T1000 (cell line): ENCODE measurements at regions not wholly inside any gene's neighbourhood (a gene's known extent, or its start where the extent isn't known, plus 50 kb on each side); places are given as distances from the start of the nearest gene placed in this dataset.
"Not testable (repeated sequence)": the region's sequence is repeated elsewhere in the genome, so short reads cannot be mapped to it uniquely, and the experiment has no call there.

Experiments used
- DNase-seq: peaks from one replicate; lab custom pipeline; 2025; ENCODE audit warnings: mixed read lengths; lab: John Stamatoyannopoulos, UW

DNA sequence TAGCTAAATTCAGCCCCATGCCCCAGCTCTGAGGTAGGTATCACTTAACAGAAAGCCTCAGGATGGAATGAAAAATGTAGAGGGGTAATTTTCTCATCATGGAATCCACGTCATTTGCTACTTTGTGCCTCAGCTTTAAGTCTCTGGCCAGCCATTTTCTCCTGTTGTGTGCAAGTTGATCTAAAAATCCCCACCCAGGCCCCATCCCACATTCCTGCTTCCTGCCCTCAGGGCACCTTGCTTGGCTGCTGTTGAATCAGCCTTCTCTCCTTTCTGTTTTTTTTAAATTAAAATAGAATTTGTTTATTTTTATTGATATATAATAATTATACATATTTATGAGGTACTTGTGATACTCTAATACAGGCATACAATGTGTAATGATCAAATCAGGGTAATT lies 179.9 kb upstream of the TSHZ3 start:
- DNase-seq: no peak

DNA sequence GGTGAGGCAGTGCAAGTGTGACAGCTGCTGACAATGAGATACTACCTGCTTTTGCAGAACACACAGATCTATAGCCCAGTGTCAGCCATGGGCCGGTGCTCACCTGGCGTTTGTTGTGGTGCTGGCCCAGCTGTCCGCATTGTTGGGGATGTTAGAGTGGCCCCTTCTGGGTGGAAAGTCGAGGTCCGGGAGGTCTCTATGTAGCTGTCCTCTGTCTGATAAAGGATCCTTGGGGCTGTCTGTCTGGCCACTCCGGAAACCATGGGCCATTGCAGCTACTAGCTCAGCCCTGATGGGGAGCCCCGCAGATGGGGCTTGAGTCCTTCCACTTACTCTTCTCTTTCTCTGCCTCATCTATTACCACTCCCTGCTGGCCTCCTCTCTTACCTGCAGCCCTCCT lies 181.5 kb upstream of the TSHZ3 start:
- DNase-seq: no peak

DNA sequence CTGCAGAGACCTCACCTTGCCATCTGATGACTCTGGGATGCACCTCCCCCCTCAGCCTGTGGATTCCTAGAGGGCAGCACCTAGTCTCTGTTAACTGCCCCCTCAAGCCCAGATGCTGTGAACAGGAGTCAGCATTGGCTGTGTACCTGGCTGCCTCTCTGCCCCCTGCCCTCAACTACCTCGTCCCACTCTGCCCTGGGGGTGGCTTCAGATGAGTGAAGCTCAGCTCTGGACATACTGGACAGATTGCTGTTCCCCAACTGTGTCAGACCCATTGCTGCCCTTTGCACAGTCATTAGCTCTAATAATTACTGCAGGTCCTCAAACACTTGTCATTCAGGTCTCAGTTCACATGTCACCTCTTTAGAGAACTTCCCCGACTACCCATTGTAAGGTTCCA lies 182.1 kb upstream of the TSHZ3 start:
- no peak for DNase-seq

DNA sequence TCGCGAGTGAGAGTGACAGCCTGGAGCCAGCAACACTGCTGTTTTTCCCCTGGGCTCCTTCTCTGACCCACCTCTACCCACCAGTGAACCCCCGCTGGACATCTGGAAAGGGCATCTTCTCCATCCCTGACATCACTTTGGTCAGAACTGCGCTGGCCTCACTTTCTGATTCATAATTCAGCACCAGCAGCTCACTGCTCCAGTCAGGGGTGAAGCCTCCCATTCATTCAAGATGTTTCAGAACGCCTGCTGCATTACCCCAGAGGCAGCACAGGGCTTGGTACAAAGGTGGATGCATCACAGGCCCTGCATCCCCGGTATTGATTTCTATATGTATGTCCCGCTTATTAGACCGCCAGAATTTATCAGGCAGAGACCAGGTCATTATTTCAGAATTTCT lies 182.8 kb upstream of the TSHZ3 start:
- DNase-seq: no peak

DNA sequence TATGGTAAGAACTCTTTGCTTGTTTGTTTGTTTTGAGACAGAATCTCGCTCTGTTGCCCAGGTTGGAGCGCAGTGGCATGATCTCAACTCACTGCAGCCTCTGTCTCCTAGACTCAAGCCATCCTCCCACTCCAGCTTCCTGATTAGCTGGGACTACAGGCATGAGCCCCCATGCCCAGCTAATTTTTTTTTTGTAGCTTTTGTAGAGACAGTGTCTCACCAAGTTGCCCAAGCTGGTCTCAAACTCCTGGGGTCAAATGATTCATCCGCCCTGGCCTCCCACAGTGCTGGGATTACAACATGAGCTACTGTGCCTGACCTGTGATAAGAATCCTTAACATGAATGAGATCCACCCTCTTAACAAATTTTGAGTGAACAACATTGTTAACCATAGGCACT lies 183.9 kb upstream of the TSHZ3 start:
- no peak for DNase-seq

DNA sequence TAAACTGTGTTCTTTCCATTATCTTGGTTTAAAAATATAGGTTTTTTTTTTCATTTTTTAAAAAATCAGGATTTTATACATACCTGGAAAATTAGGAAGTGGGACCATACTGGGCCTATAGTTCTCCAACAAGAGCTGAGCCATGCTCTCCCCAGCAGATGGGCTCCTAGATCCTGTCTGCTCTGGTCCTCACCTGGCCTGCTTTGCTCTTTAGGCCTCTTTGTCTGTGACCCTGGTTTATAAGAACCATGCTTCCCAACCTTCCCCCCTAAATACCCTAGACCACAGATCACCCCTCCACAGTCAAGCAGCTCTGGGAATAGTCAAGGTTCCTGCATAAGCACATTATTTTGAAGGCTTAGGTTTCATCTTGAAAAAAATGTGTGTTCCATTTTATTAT lies 185.0 kb upstream of the TSHZ3 start:
- DNase-seq: no peak

DNA sequence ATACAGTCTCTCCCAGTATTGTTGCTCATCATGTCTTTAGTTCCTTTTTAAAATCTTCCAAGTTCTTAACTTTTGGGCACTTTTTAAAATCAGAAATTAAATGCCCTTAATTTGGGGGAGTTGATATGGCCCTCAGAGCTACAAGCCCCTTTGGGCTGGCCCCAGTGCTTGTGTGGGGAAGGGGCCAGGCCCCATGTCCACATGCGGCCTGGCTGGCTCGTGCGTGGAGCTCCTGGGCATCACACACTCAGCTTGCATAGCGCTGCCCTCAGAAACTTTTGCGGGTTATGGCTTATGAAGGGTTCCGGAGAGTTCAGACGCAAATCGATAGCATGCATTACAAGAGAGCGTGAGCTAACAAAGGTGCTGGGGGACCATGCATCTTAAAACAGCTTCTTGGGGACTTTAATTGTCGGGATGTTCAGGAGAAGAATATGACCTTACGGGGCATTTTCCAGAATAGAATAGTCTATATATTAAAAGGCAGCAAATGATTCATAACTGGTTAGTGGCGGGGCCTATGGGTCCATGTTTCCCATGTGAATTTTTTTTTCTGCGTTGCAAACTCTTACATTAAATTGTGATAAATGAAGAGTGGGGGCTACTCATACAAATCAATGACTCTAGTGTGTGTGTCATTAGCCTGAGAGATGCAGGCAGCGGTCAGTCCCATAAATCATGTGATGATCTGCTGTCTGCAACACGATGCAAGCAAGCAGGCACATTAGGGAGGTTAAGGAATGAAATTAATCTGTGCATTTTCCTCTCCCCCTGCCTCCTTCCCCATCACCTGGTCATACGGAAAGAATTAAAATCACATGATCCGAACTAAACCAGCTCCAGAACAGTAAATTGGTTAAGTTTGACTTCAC lies 185.8 kb upstream of the TSHZ3 start:
- DNase-seq: no peak

DNA sequence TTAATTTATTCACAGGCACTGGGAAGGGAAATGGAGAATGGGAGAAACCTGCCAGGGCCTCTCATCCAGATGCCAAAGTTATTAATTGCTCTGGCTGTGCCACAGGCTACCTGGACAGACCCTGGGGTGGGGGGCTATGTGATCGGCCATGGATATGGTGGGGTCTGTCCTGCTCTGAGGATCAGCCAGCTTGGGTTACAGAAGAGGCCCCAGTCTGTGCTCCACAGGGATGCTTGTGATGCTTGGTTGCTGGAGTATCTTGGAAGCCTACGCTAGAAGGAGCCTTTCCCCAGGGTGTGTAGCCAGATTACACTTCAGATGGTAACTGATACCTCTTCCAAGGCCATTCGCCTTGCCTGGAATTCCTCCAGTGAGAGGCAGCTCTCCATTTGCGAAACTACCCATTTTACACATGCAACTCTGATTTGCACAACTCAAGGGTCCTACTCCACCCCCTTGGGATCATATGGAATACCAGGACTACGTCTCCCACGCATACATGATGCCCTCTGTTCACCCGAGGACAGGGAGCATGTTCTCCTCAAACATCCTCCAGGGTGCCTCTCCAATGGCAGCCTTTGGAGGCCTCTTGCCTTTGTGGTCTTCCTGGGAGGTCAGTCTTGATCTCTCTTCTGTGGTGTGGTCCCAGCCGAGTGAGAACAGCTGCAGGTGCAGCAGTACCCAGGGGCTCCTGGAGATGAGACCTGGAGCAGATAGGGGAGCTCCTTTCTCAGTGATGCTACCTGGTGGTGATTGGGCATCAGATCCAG lies 186.6 kb upstream of the TSHZ3 start:
- DNase-seq: no peak

DNA sequence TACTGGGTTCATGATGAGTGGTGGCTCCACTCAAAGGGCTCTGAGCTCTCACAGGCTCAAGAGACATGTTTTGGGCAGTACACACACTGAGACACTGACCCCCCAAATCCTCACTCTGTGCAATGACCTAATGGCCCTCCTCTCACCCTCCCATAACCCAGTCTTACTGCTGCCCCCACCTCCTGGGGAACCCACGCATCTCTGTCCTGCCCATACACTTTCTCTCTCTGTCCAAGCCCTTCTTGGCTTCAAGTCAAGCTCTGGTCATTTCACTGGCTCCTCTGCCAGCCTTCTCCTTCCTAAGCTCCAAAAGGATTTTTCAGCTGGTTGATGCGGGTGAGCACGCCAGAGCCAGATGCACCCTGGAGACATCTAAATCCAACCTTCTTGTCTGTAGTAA lies 187.9 kb upstream of the TSHZ3 start:
- no peak for DNase-seq

DNA sequence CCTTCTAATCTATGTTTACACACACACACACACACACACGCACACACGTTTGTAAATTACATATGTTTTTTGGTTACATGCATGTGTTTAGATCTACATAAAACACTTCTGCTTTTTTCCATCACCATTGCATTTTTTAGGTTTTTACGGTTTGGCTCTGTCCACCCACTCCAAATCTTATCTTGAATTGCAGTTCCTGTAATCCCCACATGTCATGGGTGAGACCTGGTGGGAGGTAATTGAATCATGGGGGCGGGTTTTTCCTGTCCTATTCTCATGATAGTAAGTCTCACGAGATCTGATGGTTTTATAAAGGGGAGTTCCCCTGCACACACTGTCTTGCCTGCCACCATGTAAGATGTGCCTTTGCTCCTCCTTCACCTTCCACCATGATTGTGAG lies 188.7 kb upstream of the TSHZ3 start:
- DNase-seq: not testable (repeated sequence)

DNA sequence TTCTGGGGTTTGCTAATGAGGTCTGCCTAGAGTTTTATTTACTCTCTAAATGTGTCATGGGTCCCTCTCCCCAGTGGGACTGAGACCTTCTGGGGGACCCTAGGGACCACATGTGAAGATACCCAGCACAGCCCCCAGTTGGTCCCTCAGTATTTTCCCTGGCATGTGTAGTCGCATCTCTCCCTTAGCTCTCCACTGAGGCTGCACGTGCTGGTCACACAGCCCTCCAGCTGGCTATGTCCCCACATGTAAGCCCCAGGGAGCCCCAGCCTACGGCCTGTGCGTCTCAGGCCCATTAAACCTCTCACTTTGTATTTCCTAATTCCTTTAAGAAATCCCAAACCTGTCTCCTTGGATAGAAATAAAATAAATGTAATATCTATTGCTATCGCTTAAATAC lies 189.6 kb upstream of the TSHZ3 start:
- DNase-seq: no peak

DNA sequence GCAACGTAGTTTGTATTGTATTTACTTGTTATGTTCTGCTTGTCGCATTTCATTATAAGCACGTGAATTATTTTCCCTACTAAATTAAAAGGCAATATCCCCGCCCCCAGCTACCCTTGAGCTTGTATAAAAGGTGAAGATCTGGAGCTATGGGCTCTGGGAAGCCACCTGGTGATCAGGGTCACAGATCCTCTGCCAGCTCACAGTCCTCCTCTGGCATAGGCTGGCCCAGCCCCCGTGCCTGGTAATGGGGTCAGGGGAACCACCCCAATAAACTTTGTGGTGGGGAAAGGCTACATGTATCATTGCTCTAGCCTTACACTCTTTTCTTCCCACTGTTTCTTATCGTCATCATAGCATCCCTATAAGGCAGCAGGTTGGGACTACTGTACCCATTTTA lies 190.2 kb upstream of the TSHZ3 start:
- no peak for DNase-seq

DNA sequence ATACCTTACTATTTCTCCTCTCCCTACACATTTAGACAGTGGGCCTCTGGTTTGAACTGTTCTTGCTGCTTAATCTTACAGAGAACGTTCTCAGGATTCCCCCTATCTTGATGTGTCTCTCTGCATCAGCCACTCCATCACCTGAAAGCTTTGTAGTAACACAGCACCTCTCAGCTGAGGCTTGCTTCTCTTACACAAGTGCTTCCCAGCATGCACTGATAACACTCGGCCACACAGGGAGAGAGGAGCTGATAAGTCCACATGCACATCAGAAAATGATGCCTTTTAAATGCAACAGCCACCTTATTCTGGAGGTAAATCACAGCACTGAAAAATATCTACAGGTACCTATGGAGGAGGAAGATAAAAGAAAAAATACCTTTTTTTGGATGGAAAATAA lies 192.2 kb upstream of the TSHZ3 start:
- no peak for DNase-seq

DNA sequence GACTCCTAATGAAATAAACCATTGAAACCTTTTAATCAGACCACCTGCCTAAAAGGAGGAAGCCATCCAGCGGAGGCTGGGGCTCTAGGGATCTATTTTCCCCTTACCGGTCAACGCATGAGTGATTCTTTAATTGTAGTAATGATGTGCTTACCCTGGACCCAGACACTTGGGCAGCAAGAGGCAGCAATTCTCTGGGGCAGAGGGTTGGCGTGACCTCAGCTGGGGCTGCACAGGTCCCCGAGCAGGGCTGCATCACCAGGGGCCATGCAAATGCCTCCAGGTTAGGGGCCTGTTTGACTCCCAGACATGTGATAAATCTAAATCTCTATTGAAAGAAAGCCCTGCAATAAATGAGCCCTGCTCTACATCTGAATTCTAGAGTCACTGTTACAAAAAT lies 194.2 kb upstream of the TSHZ3 start:
- no peak for DNase-seq

DNA sequence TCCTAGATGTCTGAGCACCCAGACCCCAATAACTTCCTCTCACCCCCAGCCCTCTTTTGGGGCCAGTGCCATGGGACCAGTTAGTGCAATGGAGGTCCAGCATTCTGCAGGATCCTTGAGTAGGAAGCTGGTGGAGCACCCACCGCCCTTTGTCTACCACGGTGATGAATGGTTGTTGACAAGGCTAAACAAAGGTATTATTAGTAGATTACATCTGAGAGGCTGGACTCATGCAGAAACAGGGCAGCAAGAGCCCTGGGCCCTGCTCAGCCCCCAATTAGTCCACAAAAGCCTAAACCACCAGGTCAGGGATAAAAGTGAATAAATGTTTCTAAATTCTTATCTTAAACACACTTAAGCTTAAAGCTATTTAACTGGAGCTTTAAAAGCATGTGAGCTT lies 196.5 kb upstream of the TSHZ3 start:
- DNase-seq: no peak

DNA sequence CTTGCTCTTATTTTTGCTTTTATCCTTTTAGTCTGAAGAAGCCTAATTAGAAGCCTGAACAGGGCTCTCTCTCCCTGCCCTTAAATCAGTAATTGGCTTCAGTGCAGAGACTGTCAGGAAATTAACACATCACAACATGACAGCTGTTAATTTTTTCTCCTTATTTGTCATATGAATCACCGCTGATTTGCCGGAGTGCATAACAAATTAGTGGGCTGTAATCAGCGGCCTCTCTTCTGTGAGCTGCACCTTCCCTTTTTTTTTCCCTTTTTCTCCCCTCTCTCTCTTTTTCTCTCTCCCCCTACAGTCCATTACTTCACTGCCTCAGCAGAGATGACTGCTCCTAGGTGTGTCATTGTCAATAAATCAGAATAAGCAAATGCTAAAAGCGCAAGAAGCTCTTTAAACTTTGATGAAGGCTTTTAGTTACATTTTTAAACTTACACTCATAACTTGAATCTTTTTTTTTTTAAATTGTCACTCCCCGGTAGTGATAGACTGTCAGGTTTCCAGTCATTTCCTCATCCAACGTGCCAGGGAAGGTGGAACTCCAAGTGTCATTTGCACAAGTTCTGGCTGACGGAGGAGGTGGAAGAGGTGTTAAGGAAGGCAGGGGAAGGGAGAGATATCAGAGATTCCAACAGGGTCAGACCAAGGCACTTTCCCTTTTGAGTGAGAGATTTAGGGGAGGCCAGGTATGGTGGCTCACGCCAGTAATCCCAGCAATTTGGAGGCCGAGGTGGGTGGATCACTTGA lies 197.1 kb upstream of the TSHZ3 start:
- DNase-seq: no peak

DNA sequence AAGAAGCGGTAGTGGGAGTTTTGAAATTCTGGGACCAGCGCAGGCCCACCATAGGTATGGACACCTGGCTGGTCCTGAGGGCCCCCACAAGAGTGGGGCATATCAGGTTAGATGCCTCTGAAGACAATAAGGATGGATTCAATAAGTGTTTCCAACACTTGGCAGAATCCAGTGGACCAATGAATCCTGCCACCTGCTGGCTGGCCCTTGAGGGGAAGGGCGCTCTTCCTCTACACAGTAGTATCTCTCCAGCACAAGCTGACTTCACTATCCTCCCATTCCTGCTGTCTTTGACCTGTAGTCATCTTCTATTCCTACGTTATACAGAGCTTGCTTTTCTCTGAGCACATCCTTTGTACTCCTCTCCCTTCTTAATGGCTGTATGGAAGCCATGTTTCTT lies 199.7 kb upstream of the TSHZ3 start:
- DNase-seq: no peak

DNA sequence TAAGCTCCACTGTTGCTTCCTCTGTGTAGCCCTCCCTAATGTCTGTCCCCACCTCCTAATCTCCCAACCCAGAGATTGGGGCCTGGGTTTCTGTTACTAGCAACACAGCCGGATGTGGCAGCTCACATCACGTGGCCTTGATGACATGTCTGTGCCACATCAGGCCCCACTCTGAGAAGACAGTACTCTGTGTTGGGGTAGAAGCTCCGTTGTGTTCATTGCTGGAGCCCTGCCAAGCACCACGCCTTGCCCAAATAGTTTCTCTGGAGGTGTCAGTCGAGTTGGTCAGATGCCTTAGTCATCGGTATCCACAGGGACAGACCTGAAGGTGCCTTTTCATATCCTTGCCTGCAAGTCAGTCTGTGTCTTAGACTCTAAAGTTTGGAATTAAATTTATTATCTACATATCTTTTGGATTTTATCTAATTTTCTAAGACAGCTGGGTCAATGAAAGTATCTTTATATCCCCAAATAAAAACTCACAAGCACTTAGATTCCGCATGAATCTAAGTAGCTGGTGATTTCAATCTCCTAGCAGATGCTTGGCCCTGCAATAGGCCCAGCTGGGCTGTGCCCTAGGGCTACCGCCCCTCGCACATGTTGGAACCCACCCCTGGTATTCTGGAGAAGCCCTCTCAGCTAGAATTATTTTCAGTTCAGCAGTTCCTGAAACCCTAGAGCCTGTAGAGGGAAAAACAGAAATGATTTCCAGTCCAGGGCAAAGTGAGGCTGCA lies 204.0 kb upstream of the TSHZ3 start:
- DNase-seq: no peak

DNA sequence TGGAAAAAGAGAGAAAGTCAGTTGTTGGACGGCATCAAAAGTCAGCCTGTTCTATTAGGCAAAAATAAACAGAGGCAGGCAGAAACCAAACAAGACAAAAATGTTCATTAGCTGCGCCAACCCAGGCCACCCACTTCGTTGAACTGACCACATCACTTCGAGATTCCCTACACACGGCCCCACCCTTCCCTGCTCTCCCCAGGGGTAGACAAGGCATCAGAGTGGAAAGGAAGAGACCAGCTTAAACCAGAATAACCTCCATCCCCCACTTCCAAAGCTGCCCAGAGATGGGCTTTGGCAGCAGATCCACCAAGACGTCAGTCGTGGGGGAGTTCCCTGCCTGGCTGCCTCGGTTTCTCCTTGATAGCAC lies 204.6 kb upstream of the TSHZ3 start:
- no peak for DNase-seq

DNA sequence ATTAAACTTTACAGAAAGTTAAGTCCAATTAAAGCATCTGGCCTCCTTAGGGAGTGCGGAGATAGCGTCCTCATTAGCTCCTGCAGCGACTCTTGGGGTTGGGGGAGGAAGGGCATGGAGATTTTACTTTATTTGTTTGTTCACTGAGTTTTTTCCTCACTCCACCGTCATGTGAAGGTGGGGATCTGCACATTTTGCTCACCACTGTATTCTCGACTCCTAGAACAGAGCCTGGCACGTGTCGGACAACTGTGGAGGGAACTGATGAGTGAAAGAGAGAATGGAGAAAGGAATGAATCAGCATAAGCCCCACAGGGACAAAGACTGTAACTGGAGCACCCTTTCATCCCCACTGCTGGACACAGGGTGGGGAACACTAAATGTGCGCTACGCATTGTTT lies 205.1 kb upstream of the TSHZ3 start:
- no peak for DNase-seq

DNA sequence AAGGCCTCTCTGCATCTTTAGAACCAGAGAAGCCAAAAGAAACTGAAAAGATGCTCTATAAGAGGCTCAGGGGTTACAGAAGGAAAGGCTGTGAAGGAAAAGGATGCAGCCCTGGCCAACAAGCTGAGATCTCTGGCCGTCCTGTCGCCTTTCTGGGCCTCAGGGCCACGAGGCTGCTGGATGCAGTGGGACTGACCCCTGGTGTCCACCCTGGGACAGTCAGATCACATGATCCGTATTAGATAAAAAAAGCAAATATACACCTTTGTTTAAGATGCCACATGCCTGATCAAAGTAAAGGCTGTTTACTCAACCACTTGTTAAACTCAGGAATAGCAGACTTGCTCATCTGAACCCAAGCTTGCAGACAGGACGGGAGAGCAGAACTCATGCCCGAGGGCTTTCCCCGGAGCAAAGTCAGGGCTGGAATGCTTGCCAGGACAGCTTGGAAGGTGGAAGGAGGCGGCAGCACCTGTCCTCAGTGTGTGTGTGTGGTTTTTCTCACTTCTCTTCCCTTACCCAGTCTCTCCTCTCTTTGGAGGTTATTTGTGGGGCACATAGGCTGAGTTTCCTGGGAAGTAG lies 206.5 kb upstream of the TSHZ3 start:
- no peak for DNase-seq

DNA sequence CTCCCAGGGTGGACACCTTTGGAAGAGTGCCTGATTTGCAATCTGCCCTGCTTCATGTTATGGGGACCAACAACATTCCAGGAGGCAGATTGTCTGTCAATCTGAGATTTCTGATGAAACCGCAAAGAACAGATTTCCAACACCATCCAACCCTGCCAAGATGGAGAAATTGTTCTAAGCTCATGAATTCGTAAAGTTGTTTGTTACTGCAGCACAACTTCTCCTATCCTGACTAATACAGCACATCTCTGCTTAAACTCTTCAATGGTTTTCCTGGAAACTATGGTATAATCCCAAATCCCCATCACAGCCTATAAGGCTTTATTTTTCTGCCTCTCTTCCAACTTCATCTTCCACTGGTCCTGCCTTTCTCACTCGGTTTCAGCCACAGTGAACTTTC lies 210.3 kb upstream of the TSHZ3 start:
- DNase-seq: no peak
